Neural cell (in vitro differentiated cells): ENCODE measurements at regions not wholly inside any gene's neighbourhood (a gene's known extent, or its start where the extent isn't known, plus 50 kb on each side); places are given as distances from the start of the nearest gene placed in this dataset.

Experiments
- H2AFZ ChIP-seq: fragments of 200-600, 300-800 bp; sonication (generic), shearing (Covaris generic); 2 replicates; pipeline ENCODE4 v1.6.0; 2014; ENCODE audit warnings: low read depth, mild to moderate bottlenecking, antibody characterized with exemption, low read length, moderate library complexity
- H3F3A ChIP-seq: fragments of 200-600 bp; shearing (Covaris generic); 2 replicates; pipeline ENCODE4 v1.6.1; 2016; ENCODE audit warnings: mild to moderate bottlenecking, moderate library complexity, mixed read lengths, antibody characterized with exemption, low read length; ENCODE audit not compliant: insufficient read depth, poor library complexity, severe bottlenecking
- H3K27ac ChIP-seq: fragments of 200-600, 300-800 bp; sonication (generic), shearing (Covaris generic); 2 replicates; pipeline ENCODE4 v1.5.1; 2014; ENCODE audit warnings: mild to moderate bottlenecking, low read length, moderate library complexity
- H3K27me3 ChIP-seq: fragments of 300-800, 200-600 bp; sonication (generic), shearing (Covaris generic); 2 replicates; pipeline ENCODE4 v1.6.0; 2014; ENCODE audit warnings: mild to moderate bottlenecking, low read depth, low read length, moderate library complexity; ENCODE audit not compliant: insufficient read depth
- H3K36me3 ChIP-seq: fragments of 300-800, 200-600 bp; sonication (generic), shearing (Covaris generic); 2 replicates; pipeline ENCODE4 v1.5.1; 2014; ENCODE audit warnings: mild to moderate bottlenecking, antibody characterized with exemption, low read length, moderate library complexity; ENCODE audit not compliant: insufficient read depth
- H3K4me2 ChIP-seq: fragments of 300-800, 200-600 bp; sonication (generic), shearing (Covaris generic); 2 replicates; pipeline ENCODE4 v1.6.0; 2014; ENCODE audit warnings: mild to moderate bottlenecking, low read length
- H3K4me3 ChIP-seq: fragments of 300-800, 200-600 bp; sonication (generic), shearing (Covaris generic); 2 replicates; pipeline ENCODE4 v1.5.1; 2014; ENCODE audit warnings: mild to moderate bottlenecking, low read length, moderate library complexity
- H3K79me2 ChIP-seq: fragments of 200-600 bp; shearing (Covaris generic); replicated peaks from 2 replicates; pipeline ENCODE4 v1.6.0; 2014; ENCODE audit warnings: mild to moderate bottlenecking, low read length, moderate library complexity; ENCODE audit not compliant: insufficient read depth
- H3K9ac ChIP-seq: fragments of 300-800, 200-600 bp; sonication (generic), shearing (Covaris generic); 2 replicates; pipeline ENCODE4 v1.6.1; 2016; ENCODE audit warnings: mild to moderate bottlenecking, low read length, mixed read lengths
- H3K9me2 ChIP-seq: fragments of 200-600 bp; shearing (Covaris generic); 2 replicates; pipeline ENCODE4 v1.6.1; 2016; ENCODE audit warnings: mild to moderate bottlenecking, low read length, mixed read lengths; ENCODE audit not compliant: insufficient read depth
- H3K9me3 ChIP-seq: fragments of 200-600, 300-800 bp; sonication (generic), shearing (Covaris generic); 2 replicates; pipeline ENCODE4 v1.6.1; 2016; ENCODE audit warnings: mild to moderate bottlenecking, mixed run types, low read length, moderate library complexity, mixed read lengths
- H4K20me1 ChIP-seq: fragments of 200-600 bp; shearing (Covaris generic); 2 replicates; pipeline ENCODE4 v1.6.1; 2016; ENCODE audit warnings: mild to moderate bottlenecking, mixed run types; ENCODE audit not compliant: insufficient read depth
- EP300 ChIP-seq: fragments of 450-650 bp; conservative IDR thresholded peaks from 2 replicates; pipeline ENCODE4 v1.6.1; 2014; ENCODE audit warnings: antibody characterized with exemption, mild to moderate bottlenecking, moderate library complexity; ENCODE audit not compliant: poor library complexity, severe bottlenecking
- EZH2 ChIP-seq: fragments of 200-600, 300-800 bp; shearing (Covaris generic), sonication (generic); IDR thresholded peaks from 2 replicates; pipeline ENCODE4 v1.6.1; 2014; ENCODE audit warnings: antibody characterized with exemption, low read length, borderline replicate concordance, mild to moderate bottlenecking; ENCODE audit not compliant: insufficient read depth, poor library complexity, severe bottlenecking
- MXI1 ChIP-seq: fragments of 450-650 bp; conservative IDR thresholded peaks from 2 replicates; pipeline ENCODE4 v1.6.1; 2014; ENCODE audit warnings: antibody characterized with exemption, mild to moderate bottlenecking; ENCODE audit not compliant: poor library complexity, severe bottlenecking
- POLR2AphosphoS5 ChIP-seq: IDR thresholded peaks from 2 replicates; pipeline ENCODE4 v1.6.1; 2012
- RAD21 ChIP-seq: fragments of 450-650 bp; conservative IDR thresholded peaks from 2 replicates; pipeline ENCODE4 v1.6.1; 2014; ENCODE audit warnings: antibody characterized with exemption, mild to moderate bottlenecking, moderate library complexity
- SMC3 ChIP-seq: fragments of 450-650 bp; conservative IDR thresholded peaks from 2 replicates; pipeline ENCODE4 v1.6.1; 2014; ENCODE audit warnings: antibody characterized with exemption, mild to moderate bottlenecking, moderate library complexity; ENCODE audit not compliant: poor library complexity
- TAF1 ChIP-seq: IDR thresholded peaks from 2 replicates; pipeline ENCODE4 v1.6.1; 2012; ENCODE audit warnings: low read depth
- TF ChIP-seq, protein P1 (sequence below): fragments of 450-650 bp; IDR thresholded peaks from 2 replicates; pipeline ENCODE4 v1.5.1; 2014; ENCODE audit warnings: antibody characterized with exemption, mild to moderate bottlenecking, moderate library complexity; ENCODE audit not compliant: poor library complexity, severe bottlenecking
- TF ChIP-seq, protein P2 (sequence below): IDR thresholded peaks from 2 replicates; pipeline ENCODE4 v1.6.1; 2012; ENCODE audit warnings: borderline replicate concordance

DNA sequence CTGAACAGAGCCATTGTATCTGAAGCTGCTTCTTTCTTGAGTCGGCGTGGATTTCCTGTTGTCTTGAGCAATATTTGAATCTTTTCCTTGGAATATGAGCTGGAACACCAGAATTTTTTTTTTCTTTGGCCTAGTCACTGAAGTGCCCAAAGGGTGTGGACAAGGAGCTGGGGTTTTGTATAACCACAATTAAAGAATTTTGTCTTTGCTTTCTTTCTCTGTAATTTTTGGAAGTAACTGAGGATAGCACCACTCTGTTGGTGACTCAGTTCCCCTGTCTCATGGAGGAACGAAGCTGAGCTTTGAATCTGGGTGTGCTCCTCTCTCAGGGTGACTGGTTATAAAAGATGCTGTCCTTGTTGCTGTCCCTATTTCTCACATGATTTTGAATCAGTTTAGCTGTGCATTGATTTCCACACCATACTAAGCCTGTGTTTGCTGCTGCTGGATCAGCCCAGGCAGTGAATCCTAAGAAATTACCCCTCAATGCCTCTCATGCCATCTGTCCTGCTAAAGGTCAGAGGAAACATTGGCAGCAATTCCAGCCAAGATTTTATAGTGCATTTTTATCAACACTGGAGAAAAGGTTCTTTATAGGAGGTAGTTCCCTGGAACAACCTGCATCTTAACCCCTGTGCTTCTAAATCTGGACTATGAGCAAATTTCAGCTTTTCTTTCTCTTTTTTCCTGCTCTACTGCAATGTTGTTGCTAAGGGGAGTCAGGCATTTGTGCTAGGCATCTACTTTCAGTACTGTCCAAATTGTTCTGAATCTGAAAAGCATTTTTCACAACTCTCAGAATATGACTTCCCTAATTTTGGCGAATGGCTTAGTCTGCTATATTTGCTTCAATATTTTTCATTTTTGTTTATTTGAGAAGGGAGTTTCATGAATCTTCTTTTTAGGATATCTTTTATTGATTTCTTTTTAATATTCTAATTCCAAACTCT is 540.8 kb downstream of the SOX6 start:
- no peak overlapping the region for H3K9ac ChIP-seq

DNA sequence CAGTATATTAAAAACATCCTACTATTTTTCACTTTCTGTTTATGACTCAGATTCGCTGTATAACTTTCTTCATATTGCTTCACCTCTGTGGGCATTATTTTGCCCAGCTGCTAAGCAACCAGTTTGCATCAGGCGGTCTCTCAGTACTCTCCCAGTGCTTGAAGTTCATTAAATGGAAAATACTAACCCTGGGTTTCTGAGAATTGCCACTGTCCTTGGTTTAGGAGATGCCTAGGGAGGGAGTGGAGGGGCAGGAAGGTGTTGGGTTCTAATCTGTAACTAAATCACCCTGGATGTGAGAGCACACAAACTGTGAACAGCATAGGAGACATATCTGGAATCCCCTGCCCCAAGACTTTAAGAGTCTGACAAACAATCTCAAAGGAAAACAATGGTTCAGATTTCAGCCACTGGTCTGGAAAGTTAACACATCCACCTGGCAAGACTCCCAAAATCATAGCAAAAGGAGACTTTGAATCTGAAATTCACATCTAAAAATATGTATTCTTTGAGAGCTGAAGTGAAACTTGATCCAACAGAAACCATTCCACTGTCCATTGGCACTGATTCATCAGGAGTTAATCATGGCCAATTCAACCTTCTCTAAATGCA is 540.0 kb downstream of the SOX6 start:
- no peaks in the 10 kb centered on the region for H3F3A ChIP-seq
- no peak overlapping the region for H2AFZ ChIP-seq
- no peaks in the 10 kb centered on the region for H3K79me2 ChIP-seq
- no peaks in the 10 kb centered on the region for H3K9me3 ChIP-seq
- H3K27ac ChIP-seq, result no peak overlapping the region
- no peak overlapping the region for H3K4me3 ChIP-seq
- no peak overlapping the region for H3K9ac ChIP-seq
- H3K27me3 ChIP-seq, result no peaks in the 10 kb centered on the region
- H3K36me3 ChIP-seq, result no peaks in the 10 kb centered on the region
- H3K9me2 ChIP-seq, result no peaks in the 10 kb centered on the region
- H4K20me1 ChIP-seq, result no peaks in the 10 kb centered on the region
- no peak overlapping the region for H3K4me2 ChIP-seq
- TF ChIP-seq RAD21, result no peak
- no peak for TF ChIP-seq POLR2AphosphoS5
- no peak for TF ChIP-seq MXI1
- TF ChIP-seq, protein P1, sequence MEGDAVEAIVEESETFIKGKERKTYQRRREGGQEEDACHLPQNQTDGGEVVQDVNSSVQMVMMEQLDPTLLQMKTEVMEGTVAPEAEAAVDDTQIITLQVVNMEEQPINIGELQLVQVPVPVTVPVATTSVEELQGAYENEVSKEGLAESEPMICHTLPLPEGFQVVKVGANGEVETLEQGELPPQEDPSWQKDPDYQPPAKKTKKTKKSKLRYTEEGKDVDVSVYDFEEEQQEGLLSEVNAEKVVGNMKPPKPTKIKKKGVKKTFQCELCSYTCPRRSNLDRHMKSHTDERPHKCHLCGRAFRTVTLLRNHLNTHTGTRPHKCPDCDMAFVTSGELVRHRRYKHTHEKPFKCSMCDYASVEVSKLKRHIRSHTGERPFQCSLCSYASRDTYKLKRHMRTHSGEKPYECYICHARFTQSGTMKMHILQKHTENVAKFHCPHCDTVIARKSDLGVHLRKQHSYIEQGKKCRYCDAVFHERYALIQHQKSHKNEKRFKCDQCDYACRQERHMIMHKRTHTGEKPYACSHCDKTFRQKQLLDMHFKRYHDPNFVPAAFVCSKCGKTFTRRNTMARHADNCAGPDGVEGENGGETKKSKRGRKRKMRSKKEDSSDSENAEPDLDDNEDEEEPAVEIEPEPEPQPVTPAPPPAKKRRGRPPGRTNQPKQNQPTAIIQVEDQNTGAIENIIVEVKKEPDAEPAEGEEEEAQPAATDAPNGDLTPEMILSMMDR, result no peak
- no peak for TF ChIP-seq TAF1
- TF ChIP-seq SMC3, result no peak
- TF ChIP-seq, protein P2, sequence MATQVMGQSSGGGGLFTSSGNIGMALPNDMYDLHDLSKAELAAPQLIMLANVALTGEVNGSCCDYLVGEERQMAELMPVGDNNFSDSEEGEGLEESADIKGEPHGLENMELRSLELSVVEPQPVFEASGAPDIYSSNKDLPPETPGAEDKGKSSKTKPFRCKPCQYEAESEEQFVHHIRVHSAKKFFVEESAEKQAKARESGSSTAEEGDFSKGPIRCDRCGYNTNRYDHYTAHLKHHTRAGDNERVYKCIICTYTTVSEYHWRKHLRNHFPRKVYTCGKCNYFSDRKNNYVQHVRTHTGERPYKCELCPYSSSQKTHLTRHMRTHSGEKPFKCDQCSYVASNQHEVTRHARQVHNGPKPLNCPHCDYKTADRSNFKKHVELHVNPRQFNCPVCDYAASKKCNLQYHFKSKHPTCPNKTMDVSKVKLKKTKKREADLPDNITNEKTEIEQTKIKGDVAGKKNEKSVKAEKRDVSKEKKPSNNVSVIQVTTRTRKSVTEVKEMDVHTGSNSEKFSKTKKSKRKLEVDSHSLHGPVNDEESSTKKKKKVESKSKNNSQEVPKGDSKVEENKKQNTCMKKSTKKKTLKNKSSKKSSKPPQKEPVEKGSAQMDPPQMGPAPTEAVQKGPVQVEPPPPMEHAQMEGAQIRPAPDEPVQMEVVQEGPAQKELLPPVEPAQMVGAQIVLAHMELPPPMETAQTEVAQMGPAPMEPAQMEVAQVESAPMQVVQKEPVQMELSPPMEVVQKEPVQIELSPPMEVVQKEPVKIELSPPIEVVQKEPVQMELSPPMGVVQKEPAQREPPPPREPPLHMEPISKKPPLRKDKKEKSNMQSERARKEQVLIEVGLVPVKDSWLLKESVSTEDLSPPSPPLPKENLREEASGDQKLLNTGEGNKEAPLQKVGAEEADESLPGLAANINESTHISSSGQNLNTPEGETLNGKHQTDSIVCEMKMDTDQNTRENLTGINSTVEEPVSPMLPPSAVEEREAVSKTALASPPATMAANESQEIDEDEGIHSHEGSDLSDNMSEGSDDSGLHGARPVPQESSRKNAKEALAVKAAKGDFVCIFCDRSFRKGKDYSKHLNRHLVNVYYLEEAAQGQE, result no peak
- TF ChIP-seq EZH2, result no peak

More for the DNA sequence above, 540.8 kb downstream of the SOX6 start:
- H3K27ac ChIP-seq, result no peak overlapping the region
- TF ChIP-seq TAF1, result no peak
- TF ChIP-seq, protein P2, result no peak
- TF ChIP-seq SMC3, result no peak
- TF ChIP-seq EZH2, result no peak
- TF ChIP-seq, protein P1, result no peak
- TF ChIP-seq EP300, result no peak
- no peak for TF ChIP-seq MXI1
- no peak for TF ChIP-seq POLR2AphosphoS5
- TF ChIP-seq RAD21, result no peak
- H2AFZ ChIP-seq, result no peak overlapping the region
- no peak overlapping the region for H3K4me2 ChIP-seq
- H3K27me3 ChIP-seq, result no peaks in the 10 kb centered on the region
- no peaks in the 10 kb centered on the region for H3K9me2 ChIP-seq
- no peak overlapping the region for H3K4me3 ChIP-seq
- no peaks in the 10 kb centered on the region for H3F3A ChIP-seq
- H3K36me3 ChIP-seq, result no peaks in the 10 kb centered on the region
- no peaks in the 10 kb centered on the region for H3K79me2 ChIP-seq
- no peaks in the 10 kb centered on the region for H3K9me3 ChIP-seq
- no peaks in the 10 kb centered on the region for H4K20me1 ChIP-seq
